GM18861 (cell line): ENCODE measurements at regions not wholly inside any gene's neighbourhood (a gene's known extent, or its start where the extent isn't known, plus 50 kb on each side); places are given as distances from the start of the nearest gene placed in this dataset.

Source experiments
- ATAC-seq: cut with Tn5 transposase; IDR thresholded peaks from one replicate; pipeline ENCODE4 v1.9.1; 2021; ENCODE audit not compliant: unreplicated experiment

DNA sequence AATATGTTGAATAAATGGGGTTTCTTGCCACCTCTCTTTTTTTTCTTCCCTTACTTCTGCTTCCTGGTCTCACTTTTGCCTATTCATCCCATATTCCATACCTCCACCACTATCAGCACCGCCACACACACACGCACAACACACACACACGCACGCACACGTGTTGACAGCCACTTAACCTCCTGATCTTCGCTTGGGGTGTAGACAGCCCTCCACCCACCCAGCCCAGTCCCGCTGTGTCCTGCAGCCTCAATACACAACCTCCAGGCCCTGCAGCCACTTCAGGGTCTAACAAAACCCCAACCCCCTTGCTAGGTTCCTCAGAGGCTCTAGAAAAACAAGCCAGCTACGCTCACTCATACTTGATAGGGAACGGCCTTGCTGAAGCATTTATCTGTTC lies 72.3 kb downstream of the LINC00237 start:
- ATAC-seq = no peak

DNA sequence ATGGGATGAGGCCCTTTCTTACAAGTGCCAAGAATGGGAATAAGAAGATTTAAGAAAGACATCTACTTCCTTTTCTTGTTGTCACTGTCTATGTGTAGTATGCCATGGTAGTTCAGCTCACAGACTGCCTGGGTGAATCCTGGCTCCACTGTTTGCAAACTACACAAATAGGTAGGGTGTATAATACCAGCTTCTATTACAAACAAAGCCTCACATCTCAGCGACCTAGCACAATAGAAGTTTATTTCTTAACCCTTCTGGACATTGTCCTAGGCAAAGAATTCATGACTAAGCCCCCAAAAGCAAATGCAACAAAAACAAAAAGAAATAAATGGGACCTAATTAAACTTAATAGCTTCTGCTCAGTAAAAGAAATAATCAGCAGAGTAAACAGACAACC lies 74.5 kb downstream of the LINC00237 start:
- ATAC-seq = no peak

DNA sequence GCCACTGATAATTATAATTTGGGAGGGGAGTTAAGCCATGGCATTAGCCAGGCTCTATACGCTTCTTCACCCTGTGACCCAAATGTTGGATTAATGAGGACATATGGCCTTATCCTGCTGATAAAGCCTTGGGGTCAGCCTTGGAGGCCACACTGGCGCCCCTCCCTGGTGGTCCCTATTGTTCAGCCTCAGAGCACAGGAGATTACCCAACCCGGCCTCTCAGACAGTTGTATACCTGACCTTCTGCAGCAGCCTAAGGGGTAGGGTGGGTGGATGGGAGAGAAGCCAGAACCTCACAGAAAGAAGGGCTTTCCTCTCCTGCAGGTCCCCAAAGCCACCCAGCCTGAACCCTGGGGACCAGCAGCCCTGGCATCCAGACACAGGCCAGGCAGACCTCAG lies 76.8 kb downstream of the LINC00237 start:
- no peak for ATAC-seq

DNA sequence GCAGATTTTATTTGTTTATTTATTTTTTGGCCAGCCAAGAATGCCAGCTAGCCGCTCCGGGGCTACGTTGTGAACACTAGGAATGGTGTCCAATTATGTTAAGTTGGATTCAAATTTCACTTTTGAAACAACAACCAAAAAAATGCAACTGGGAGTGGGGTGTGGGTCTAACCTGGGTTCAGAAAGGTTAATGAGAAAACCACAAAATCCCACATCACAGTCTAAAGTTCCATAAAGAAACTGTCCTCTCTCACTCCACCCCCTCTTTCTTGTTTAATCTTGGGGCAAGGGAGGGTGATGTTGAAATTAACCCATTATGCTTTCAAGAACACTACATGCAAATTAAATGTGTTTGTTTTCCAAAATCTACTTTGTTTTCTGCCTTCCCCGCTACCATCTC lies 77.2 kb downstream of the LINC00237 start:
- ATAC-seq = no peak

DNA sequence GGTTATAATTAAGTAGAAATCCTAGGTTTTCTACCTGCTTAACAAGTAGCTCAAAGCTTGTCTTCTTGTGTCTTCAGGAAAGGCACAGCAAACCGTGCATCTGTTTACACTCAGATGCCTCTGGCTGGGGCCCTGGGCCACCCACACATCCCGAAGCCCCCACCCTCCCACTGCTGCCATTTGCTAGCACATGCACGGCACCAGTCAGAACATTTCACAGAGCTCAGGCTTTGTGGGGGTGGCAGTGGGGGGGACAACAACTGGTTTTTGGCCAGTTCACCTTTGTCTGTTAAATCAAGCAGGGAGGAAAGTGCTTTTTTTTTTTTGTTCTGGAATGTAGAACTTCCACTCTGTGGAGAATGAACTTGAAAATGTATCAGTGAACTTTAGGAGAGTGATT lies 77.7 kb downstream of the LINC00237 start:
- no peak for ATAC-seq

- ATAC-seq = no peak
Measured at GRCh38 chr20:21027569-21027968, 78.6 kb downstream of the LINC00237 start.

GRCh38 chr20:21026951-21027350 lies 79.2 kb downstream of the LINC00237 start:
- no peak for ATAC-seq

DNA sequence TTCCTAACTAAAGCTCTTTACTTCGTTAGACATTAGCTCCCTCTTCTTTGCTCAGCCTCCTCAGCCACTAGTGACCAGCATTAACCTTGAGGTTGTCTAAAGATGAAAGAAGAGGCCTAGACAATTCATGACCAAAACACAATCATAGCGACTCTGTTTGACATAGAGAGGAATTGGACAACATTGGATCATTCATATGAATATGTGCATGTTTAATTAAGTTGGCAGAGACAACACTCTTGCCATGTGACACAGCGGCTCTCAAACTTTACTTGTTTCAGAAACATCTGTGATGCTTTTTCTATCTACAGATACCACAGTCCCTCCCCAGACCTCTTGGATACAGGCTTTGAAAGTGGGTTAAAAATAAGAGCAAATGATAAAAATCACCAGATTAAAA lies 81.7 kb downstream of the LINC00237 start:
- no peak for ATAC-seq

GRCh38 chr20:21022925-21023324 lies 83.2 kb downstream of the LINC00237 start:
- ATAC-seq = no peak

DNA sequence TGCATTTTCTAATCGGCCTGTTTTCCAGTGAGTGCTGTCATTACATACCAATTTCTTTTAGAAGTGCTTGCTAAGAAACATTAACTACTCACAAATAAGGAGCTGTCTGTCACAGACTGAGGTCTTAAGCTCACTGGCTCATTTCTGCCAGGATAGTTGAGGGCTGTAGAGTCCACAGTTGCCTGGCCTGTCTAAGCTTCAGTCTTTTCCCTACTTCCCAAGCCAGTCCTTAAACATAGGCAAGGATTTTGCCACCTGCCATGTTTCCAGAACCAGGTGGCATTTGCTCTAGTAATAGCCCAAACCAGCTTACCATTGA lies 84.7 kb downstream of the LINC00237 start:
- ATAC-seq = no peak

- ATAC-seq = no peak
Measured at GRCh38 chr20:21020659-21021471, 85.3 kb downstream of the LINC00237 start.

DNA sequence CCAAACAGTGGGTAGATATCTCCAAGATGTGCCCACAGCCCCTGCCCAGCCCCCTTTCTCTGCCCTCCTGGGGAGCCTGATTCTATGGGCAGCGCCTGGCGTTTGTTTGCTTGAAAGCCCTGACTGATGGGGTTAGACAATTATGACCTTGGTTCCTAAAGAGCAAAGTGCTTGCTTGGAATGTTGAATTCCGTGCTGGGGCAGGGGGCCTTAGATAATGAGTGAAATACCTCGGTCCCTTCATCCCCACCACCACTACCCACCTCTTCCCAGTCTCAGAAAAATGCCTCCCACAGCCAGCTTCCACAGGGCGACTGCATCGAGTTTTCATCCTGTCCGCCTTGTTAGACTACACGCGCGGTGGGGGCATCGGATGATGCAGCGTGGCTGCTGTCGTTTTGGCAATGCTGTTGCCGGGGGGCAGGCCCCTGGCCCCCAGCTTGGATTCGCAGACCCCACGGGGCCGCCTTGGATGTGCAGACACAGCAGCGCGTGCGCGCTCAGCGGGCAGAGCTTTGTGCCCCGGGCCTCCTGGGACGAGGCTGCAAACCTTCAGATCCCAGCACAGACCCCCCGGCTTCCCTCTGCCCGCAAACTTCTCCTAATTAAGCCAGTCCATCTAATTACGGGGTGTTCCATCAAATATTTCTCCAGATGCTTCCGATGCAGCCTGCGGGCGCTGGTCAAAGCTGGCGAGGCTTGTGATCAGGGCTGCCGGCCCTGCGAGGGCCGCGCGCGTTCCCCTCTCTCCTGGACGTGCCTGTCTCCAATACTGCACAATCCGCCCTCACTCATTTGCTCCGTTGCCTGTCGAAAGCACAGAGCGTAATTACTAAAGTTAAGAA lies 86.1 kb downstream of the LINC00237 start:
- ATAC-seq = no peak

DNA sequence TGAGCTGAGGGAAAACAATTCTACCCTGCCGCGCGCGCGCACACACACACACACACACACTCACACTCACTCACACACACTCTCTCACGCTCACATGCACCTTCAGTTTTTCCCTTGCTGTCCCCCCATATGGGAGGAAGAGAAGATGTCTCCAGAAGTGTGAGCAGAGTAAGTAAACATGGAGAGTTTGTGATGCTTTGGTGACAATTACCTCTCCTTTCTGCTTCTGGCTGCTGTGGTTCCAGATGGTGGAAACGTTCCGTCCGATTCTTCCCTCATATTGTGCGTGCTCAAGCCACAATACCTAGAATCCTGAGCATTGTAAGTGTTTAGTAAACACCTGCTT lies 86.7 kb downstream of the LINC00237 start:
- ATAC-seq = no peak

DNA sequence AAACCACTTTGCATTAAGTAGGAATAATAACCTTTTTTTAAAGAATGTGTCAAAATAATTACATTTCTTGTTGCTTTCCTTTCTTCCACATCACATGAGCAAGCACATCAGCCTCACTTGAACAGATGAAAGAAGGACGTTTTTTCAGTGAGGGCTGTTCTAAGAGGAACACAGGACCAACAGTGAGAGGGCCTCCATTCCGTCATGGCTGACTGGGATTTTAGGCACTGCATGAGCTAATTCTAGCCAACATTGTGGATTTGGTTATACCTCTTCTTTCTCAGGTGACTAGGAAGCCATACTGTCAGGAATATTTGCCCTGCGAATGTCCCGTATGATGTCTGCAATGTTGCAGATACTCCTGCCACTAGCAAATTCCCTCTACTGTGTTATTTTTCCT lies 87.6 kb downstream of the LINC00237 start:
- ATAC-seq = no peak

- no peak for ATAC-seq
Measured at GRCh38 chr20:21017528-21018085, 88.6 kb downstream of the LINC00237 start.

DNA sequence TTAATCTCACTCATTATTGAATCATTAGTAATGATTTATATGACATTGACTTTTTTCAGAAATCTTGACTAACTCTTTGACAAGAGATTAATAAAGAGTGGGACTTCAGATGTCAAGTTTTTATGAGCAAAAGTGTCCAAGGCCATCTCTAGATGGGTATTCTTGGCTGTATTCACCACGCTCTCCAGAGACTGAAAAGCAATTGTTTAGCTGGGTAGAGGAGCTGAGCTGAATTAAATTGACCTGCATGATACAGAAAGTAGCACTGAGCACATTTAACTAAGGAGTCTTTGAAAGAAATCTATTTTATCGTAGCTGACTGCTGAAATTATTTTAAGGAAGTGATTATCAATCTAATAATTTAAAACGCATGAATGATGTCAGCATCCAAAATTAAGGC lies 89.4 kb downstream of the LINC00237 start:
- no peak for ATAC-seq

DNA sequence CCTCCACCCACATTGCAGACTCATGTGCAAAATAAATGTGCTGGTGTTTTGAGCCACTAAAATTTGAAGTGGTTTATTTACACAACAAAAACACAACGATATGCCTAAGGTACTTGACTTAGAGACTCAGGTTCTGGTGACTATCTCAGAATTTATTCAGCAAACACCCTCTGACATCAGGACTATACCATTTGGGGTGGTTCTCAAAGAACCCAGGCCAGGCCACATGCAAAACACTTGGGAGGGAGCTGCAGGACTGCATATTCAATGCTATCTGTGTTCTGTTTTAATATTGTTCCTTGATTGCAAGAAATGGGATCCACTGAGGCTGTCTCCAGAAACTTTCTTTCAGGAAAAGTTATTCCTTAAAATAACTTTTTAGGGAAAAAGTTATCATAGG lies 91.6 kb downstream of the LINC00237 start:
- no peak for ATAC-seq

- no peak for ATAC-seq
Measured at GRCh38 chr20:21008951-21009350, 97.2 kb downstream of the LINC00237 start.

DNA sequence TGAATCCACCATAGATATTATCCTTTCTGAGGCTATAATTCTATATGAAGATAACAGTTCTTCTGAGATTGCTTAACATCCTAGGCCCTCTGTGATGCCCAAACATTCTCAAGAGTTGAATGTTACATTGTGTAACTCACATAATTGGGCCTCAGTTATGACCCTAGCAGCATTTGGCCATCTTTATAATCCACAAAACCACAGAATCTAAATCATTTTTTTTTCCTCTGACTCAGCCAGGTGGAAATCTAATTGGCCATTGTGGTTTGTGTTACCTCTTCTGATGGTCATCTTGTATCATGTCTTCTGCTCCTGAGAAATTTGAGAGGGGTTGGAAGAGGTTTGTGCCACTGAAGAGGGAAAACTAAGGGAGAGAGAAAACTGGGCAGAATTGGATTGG lies 99.5 kb downstream of the LINC00237 start:
- no peak for ATAC-seq

GRCh38 chr20:21004386-21005076 lies 101.6 kb downstream of the LINC00237 start:
- no peak for ATAC-seq

- no peak for ATAC-seq
Measured at GRCh38 chr20:21003902-21004301, 102.3 kb downstream of the LINC00237 start.

DNA sequence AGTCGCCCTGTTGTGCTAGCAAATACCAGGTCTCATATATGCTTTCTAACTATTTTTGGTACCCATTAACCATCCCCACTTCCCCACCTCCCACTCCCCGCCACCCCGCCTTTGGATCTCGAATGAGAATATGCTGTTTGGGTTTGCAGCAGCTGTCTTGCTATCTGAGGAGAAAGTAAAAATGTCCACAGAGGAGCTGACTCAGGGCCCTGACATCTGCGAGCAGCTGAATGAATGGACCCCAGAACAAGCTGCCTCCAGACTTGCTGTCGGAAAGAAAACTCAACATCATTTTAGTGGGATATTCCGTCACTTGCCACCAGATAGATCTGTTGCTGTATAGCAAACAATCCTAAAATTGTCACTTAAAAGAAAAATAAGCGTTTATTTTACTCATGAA lies 103.7 kb downstream of the LINC00237 start:
- ATAC-seq = no peak
